Stimulated activated CD8-positive, alpha-beta memory T cell treated with anti-CD3 and anti-CD28 coated beads, Interleukin-7, amount 100 ng/mL, for 24 hours (primary cell): ENCODE measurements at regions not wholly inside any gene's neighbourhood (a gene's known extent, or its start where the extent isn't known, plus 50 kb on each side); places are given as distances from the start of the nearest gene placed in this dataset.

Experiments used
- DNase-seq: peaks from one replicate; pipeline ENCODE4 v3.0.0-alpha.2; 2020; ENCODE audit warnings: low read depth

DNA sequence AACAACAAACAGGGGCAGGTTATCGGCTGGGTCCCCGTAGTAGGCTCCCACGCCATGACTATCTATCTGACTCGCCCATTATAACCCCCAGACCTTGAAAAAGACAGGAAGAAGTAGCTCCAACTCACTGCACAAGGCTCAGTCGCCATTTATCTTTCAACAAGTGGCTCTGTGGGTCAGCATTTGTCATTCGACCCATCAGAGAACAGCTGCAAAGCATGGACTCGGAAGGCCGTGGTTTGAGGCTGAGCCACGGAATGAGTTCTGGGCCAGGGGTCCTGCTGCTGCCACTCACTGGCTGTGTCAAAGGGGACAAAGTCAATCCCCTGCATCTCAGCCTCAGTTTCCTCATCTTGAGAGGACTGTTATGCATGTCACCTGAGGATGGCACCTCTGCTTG lies 131.0 kb downstream of the DMRTA2 start:
- no peak for DNase-seq

DNA sequence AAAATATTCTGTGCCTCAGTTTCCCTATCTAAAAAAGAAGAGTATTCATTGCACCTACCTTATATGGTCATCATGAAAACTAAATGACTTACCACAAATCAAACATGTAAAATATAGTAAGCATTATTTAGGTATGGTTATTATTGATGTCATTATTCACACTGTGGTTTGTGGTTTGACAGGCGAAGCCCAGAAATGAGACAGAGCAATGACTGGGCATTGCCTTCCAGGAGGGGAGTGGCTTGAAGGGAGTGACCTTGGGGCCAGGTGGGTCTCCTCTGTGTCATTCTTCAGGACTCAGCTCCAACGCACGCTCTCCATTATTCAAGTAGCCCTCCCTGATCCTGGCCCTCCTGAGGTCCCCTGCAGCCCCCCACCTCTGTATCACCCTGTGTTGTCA lies 133.7 kb downstream of the DMRTA2 start:
- DNase-seq: no peak

DNA sequence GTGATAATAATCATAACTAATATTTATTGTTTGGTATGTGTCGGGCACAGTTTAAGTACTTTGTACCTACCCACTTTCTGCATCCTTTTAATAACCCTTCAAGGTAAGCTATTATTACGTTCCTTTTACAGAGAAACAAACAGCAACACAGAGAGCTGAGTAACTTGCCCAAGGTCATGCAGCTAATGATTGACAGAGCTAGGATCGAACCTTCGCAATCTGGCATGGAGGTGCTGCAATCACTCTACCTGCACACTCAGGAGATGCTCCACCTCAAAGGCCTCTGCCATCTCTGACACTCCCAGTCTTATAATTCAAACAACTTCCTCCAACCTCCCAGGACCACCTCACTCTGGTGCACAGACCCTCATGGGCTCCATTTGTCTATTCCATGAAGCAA lies 137.2 kb downstream of the DMRTA2 start:
- DNase-seq: no peak

DNA sequence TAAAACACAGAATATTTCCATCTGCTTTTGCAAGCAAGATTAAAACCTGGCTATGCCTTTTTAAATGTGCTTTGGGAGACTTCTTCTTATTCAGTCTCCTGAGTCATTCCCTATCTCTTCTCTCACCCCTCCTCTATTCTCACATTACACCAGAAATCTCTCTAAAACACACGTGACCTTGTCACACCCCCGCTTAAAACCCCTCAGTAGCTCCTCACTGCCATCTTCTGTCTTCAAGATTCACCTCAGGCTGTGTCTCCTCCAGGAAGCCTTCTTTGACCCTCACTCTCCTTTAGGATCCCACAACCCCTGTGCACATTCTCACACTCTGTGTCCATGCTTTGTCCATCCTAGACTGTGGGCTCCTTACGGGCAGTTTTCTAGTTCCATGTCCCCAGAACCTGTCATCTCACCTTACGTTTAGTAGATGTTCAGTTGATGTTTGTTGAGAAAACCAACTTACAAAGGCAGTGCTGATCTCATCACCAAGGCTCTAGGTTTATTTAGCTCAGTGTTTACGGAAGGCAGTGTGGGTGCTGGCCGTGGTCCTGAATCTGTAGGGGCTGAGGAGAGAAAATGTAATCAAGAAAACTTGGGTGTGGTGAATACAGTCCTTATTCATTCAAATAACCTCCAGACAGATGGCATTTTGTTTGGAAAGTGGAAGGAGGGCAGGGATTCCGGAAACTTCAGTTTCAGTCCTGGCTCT lies 143.5 kb downstream of the DMRTA2 start:
- no peak for DNase-seq

DNA sequence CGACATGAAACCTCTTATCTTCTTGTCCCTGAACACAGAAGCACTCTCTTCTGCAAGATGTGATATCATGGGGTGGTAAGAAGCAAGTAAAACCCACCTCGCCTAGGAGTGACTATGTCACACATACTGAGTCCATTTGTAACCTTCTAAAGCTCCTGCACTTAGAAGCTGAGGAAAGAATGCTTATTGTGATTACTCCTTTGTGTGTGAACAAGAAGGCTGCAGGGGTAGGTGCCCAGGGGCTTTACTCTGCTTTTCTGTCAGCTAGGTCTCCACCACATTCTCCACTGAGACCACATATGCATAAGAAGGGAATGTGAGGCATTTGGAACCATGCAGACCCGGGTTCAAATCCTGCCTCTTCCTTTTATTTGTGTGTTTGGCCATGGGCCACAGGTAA lies 144.3 kb downstream of the DMRTA2 start:
- no peak for DNase-seq

DNA sequence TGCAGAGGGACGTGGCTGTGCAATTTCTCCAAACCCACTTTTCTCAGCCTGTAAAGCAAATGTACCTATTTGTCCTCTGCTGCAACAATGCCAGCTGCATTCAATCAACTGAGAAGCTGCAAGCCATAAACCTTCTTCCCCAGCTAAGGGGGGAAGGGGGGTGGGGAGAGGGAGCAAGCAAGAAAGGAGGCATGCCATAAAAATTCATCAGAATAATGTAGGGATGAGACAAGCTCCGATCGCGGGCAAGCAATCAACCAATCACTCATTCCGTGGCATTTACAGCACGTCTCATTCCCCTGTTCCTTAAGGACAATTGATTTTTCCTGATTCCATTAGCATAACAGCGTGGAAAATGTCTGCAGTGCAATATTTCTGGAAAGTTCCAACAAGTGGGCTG lies 144.8 kb downstream of the DMRTA2 start:
- no peak for DNase-seq

DNA sequence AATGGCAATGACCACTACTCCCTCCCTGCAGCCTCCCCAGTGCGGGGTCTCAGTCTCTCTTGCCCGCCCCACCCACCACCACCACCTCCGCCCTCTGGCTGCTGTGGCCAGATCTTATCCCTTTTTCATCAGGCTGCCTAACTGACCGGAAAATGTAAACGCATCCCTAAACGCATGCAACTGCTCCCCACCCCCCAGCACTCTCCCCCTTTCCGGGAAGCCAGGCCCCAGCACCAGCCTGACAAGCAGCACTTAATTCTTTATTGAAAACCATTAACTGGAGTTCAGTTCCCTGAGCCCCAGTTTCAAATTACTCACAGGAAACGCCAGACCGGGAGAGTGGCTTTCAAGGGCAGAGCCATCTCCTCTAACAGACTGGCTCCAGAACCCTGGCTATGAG lies 147.7 kb downstream of the DMRTA2 start:
- DNase-seq: no peak

DNA sequence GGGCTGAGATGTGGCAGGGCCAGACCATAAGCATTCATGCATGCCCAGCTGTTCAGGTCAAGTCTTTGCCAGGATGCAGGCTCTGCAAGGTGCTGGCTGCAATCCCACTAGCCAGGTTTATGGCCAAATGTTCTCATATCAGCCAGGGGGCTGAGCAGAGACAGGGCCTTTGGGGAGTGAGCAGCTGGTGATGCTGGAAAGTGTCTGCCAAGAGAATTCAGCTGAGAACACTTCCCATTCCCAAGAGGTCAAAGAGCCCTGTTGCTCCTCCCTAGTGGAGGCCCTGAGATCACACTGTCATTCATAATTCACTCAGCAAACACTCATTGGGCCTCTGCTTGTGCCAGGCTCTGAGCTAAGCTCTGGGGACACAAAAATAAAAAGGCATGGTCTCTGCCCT lies 150.3 kb downstream of the DMRTA2 start:
- no peak for DNase-seq

DNA sequence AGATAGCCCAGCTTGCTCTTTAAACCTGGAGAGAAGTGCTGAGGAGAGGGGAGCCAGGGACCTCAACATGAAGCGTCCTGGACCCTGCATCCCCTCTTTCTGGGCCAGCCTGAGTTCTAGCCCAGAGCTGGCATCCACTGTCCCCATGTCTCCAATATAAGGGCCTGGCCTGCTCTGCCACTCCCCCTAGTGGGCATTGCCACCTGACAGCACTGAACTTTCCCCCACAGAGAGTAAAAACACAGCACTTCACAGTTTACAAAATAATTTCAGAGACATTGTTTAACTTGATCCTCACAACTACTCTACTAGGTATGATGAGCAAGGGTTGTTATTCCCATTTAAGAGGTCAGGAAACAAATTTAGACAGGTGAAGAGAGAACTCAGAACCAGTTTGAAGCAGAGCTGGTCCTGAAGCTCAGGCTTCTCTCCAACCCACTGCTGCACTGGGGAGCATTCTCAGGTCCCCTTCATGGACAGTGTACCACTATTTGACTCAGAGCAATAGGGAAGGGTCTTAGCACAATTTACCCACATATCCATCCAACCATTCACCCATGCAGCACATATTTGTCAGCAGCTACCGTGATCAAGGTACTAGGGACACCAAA lies 151.2 kb downstream of the DMRTA2 start:
- no peak for DNase-seq

DNA sequence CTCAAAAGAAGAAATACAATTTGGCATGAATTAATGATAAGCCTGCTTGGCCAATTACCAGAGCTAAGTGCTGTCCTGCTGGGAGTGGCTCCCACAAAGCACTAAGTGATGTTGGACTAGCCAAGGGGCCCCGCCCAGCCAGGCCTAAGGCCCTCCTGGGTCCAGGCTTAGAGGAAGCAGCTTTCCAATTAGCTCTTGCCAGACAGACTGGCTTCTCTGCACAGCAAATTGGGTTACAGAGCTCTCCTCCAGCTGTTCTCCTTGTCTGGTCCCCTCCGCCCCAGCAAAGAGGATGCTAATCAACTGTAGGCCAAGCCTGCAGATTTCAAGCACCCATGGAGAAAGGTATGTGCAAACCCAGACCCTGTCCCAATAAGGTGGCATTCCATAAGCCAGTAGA lies 151.9 kb downstream of the DMRTA2 start:
- no peak for DNase-seq

DNA sequence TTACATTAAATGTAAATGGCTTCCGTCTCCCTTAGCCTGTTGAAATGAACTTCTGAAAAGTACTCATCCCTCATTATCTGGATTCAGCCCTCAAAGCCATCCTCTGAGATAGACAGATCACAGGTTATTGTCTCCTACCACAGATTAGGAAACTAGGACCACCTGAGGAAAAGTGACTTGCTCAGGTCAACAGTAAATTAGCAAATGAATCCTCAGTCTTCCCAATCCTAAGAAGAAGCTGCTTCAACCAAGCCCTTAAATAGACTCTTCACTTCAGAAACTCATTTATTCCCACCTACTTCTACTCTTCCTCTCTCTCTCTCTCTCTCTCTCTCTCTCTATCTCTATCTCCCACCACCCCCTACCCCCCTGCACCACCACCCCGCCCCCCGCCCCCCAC lies 152.3 kb downstream of the DMRTA2 start:
- no peak for DNase-seq

DNA sequence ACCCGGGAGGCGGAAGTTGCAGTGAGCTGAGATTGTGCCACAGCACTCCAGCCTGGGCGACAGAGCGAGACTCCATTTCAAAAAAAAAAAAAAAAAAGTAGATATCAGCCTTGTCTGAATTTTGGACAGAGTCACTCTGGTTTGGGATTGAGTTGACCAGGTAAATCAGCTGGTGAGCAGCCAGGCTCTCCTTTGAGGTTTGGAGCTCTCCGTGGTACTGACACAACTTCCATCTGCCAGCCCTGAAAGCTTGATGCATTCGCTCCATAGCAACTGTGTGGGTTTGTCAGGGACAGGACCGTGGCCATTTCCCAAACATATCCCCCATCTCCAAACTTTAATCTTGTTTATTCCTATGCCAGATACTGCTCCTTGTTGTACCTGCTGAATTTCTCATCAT lies 155.2 kb downstream of the DMRTA2 start:
- DNase-seq: no peak

DNA sequence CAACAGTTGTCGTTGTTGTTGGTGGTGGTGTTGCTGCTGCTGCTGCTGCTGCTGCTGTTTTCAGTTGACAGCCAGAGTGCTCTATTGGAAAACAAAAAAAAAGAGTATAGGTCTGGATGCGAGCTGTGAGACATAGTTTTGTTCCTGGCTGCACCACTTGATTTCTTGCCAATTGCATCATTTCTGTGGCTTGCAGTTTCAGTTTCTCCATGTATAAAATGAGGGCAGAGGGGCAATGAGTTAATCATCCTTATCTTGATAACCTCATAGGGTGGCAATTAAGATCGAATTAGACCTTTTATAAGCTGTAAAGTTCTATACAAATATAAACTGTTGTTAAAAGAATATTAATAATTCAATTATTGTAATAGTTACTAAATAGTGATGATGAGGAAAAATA lies 156.7 kb downstream of the DMRTA2 start:
- no peak for DNase-seq

DNA sequence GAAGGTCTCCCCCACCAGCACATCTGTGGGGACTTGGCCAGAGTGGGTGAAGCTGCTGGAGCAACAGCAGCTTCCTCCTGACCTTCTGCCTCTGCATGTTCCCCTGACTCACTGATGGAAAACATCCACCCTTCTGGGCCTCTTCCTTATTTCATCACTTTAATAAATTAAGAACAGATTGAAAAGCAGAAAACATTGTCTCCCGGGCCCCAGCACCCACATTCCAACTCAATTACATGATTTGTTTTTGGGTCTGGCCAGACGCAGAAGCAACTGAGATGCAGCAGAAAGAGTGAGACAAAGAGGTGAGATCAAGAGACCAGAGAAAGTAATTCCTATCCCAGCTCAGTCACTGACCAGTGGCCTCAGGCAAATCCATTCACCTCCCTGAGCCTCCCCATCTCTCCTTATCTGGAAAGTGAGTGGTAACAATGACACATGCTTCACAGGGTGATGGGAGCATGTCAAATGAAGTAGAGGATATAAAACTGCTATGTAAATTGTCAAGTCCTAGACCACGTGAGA lies 157.1 kb downstream of the ELAVL4 start:
- DNase-seq: no peak

DNA sequence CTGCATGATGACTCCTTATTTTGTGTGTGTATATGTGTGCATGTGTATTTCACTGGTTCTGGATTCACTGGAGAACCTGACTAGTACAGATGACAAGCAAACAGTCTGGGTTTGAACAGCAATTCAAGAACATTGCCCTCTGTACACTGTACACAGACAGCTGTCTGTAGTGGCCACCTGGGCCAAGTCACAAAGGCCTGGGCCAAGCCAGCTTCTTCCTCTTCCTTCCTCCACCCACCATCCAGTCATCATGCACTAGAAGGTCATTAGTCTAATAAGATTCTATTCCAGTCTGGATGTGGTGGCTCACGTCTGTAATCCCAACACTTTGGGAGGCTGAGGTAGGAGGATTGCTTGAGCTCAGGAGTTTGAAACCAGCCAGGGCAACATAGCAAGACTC lies 155.9 kb downstream of the ELAVL4 start:
- no peak for DNase-seq

DNA sequence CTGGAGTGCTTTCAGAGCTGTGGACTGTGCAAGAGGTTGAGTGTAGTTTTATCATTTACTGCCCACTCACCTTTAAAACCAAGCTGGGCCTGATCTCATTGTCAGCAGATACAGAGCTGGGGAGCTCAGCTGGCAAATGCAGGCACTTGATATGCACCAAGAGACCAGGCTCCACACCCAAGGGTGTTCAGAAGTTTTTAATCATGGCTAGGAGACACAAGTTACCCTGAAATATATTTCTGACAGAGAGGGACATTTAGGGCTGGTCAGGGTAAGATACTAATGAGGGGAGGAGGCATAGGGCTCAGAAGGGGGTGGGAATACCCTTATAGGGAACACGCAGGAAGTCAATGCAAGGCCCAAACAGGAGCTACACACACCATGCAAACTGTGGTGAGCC lies 153.7 kb downstream of the ELAVL4 start:
- DNase-seq: no peak

DNA sequence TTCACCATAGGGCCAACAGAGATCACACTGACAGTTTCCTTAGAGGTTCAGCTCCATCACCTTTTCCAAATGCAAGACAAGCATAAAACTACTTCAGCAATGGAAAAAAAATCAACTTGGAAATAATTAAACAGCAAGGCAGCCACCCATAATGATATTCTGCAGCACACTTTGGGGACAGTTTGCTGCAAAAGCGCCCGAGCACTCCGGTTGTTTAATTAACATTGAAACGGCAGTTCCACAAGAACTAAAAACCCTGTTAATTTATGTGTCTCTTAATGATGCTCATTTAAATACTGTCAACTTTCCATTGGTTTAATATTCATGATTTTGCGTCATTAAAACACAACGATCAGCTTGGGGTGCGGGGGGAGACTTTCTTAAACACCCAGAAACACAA lies 153.2 kb downstream of the ELAVL4 start:
- DNase-seq: no peak

DNA sequence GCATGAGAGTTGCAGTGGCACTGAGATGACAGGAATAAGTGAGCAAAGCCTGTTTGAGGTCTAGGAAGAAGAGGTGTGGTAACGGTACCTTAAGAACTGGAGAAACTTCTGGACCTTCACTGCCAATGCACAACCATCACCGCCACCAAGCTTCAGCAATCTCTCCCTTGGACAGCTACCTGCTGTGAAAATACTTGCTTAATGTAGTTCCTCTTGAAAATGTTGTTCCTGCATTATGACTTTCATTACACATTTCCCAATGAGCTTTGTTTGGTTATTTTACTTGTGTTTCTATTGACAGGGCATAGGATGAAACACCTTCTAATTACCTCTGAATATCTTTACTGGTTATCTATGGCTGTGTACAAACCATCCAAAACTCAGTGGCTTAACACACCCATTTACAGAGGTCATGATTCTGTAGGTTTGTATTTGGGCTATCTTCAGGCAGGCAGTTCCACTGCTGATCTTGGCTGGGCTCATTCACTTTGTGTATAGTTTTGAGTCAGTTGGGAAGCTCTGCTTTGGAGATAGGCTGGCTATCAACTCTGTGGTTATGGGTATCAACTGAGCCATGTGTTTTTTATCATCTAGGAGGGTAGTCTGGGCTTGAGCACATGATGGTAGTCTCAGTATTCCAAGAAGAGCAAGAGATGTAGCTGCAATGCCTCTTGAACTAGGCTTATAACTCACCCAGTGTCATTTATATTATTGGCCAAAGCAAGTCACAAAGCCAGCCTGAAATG lies 149.4 kb downstream of the ELAVL4 start:
- DNase-seq: no peak

DNA sequence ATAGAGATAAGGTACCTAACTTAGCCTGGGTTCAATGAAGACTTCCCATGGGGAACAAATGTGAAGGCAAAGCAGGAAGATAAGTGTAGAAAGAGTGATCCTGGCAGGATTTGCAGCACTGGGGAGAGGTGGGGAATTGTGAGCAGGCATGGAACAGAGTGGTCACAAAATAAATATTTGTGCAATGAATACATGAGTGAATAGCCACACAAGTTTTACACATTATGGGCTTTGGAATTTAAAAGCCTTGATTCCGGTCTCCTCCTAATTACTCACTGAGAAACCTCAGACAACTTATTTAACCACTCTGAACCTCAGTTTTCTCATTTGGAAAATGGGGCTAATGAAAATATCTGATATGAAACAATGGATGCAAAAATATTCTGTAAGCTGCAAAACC lies 148.3 kb downstream of the ELAVL4 start:
- DNase-seq: no peak
